Ovary (tissue), 3 donors: ENCODE measurements at regions not wholly inside any gene's neighbourhood (a gene's known extent, or its start where the extent isn't known, plus 50 kb on each side); places are given as distances from the start of the nearest gene placed in this dataset.

ENCODE experiments used
- EP300 ChIP-seq: sonication (generic); formaldehyde crosslinking; IDR thresholded peaks from one replicate; pipeline ENCODE4 v1.6.1; 2017; ENCODE audit warnings: antibody characterized with exemption
- POLR2A ChIP-seq: fragments of 450-650 bp; IDR thresholded peaks from one replicate; pipeline ENCODE4 v1.6.1; 2017; ENCODE audit warnings: antibody characterized with exemption, mild to moderate bottlenecking, moderate library complexity
- TF ChIP-seq, protein P1 (sequence below), 3 donors: fragments of 450-650 bp in 2 of 3; fragments of 200-600 bp in 1 of 3; IDR thresholded peaks; one replicate each; pipeline versions ENCODE4 v1.5.1 to v1.8.0; 2016 to 2022; ENCODE audit warnings: antibody characterized with exemption in 3 of 3, mild to moderate bottlenecking in 1 of 3
- donor health status: DM: no; HTN: no; CAD: no.

DNA sequence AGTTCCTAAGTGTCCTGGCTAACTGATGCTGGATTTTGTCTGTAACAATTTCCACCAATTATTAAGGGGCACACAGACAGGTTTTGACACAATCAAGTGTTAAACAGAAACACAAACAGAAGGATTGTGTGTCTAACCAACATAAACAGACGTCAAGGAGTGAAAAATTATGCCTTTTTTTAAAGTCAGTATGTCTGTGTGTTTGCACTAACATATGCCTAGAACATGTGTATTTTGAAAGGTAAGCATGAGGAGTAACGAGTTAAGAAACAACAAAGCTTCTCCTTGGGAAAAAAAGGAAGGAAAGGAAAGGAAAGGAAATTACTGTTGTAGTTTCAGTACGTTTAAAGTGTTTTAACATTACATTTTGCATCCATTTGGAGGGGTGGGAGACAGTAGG, 466.3 kb upstream of the ID4 start:
- TF ChIP-seq, protein P1, sequence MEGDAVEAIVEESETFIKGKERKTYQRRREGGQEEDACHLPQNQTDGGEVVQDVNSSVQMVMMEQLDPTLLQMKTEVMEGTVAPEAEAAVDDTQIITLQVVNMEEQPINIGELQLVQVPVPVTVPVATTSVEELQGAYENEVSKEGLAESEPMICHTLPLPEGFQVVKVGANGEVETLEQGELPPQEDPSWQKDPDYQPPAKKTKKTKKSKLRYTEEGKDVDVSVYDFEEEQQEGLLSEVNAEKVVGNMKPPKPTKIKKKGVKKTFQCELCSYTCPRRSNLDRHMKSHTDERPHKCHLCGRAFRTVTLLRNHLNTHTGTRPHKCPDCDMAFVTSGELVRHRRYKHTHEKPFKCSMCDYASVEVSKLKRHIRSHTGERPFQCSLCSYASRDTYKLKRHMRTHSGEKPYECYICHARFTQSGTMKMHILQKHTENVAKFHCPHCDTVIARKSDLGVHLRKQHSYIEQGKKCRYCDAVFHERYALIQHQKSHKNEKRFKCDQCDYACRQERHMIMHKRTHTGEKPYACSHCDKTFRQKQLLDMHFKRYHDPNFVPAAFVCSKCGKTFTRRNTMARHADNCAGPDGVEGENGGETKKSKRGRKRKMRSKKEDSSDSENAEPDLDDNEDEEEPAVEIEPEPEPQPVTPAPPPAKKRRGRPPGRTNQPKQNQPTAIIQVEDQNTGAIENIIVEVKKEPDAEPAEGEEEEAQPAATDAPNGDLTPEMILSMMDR (IDR thresholded peaks at IDR 0.05): no peak
- TF ChIP-seq POLR2A (no peak), EP300 (no peak)
